Large intestine (tissue), 3 donors: ENCODE measurements at regions not wholly inside any gene's neighbourhood (a gene's known extent, or its start where the extent isn't known, plus 50 kb on each side); places are given as distances from the start of the nearest gene placed in this dataset.

Source experiments
- DNase-seq, 2 donors: peaks; one replicate each; pipeline versions ENCODE4 v3.0.0 to v3.0.0-alpha.2; 2013
- H3K27ac ChIP-seq: one replicate; pipeline ENCODE4 v1.5.1; 2013; ENCODE audit warnings: low read length
- H3K27me3 ChIP-seq: 2 replicates; pipeline ENCODE4 v1.6.1; 2013; ENCODE audit warnings: low read length; ENCODE audit not compliant: control insufficient read depth, insufficient read depth
- H3K36me3 ChIP-seq: 2 replicates; pipeline ENCODE4 v1.6.1; 2013; ENCODE audit warnings: low read length; ENCODE audit not compliant: control insufficient read depth, insufficient read depth
- H3K4me1 ChIP-seq: one replicate; pipeline ENCODE4 v1.6.1; 2013; ENCODE audit warnings: low read length; ENCODE audit not compliant: control insufficient read depth, insufficient read depth
- H3K4me3 ChIP-seq: one replicate; pipeline ENCODE4 v1.5.1; 2013; ENCODE audit warnings: low read length
- H3K9me3 ChIP-seq: one replicate; pipeline ENCODE4 v1.6.1; 2013; ENCODE audit warnings: mild to moderate bottlenecking, low read depth, low read length, moderate library complexity; ENCODE audit not compliant: control insufficient read depth
- WGBS: methylation state at CpG from one replicate; pipeline ENCODE4 v1.1.5; 2013; ENCODE audit warnings: low lambda C conversion rate; ENCODE audit not compliant: insufficient coverage; 5-methylcytosine and 5-hydroxymethylcytosine counted together

DNA sequence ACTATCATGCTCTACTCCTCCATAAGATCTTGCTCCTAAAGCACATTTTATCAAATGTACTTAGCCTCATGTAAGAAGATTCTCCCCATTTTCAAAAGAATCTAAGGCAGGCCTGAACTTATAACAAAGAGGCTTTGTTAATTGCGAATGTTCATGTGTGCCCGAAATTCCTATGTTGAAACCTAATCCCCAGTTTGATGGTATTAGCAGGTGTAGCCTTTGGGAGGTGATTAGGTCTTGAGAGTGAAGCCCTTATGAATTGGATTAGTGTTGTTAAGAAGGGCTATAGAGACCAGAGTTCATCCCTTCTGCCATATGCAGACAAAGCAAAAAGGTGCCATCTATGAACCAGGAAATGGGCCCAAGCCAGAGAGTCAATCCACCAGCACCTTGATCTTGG is 234.5 kb downstream of the PAX3 start:
- Histone ChIP-seq H3K4me3 (no peak overlapping the region), H3K27ac (no peak overlapping the region), H3K36me3 (no peaks in the 10 kb centered on the region), H3K9me3 (no peaks in the 10 kb centered on the region), H3K27me3 (peaks cover 4% of the 10 kb centered on the region), H3K4me1 (no peaks in the 10 kb centered on the region)
- DNase-seq = no peak
- WGBS = no CpG with 5 or more reads among the region's 2 CpGs

DNA sequence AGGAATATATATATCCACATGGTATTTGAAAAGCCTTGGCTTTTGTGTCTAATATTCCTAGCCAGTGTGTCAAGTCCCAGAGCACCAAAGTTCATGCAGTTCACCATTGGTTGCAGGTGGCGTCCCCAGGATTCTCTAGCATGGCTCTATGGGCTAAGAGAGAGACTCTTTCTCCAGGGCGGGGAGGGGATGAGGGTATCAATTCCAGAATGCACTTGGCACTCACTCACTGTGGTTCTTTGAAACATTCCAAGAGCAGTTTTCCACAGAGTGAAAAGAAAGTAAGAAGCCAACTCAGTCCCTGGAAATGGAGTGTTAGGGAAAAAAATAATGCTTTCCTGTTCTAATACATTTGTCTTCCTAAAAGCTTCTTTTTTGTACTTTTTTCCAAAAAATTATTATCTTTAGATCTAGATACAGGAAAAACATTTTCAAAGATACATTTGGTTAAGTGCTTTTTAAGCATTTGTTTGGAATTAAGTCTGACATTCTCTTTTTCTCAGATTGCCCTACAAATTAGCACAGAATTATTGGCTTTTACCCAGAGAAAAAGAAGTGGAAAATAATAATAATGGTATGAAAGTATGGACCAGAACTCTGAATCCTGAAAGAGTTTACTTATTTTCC is 239.9 kb downstream of the PAX3 start:
- Histone ChIP-seq H3K4me1 (no peaks in the 10 kb centered on the region), H3K9me3 (no peaks in the 10 kb centered on the region), H3K36me3 (no peaks in the 10 kb centered on the region), H3K4me3 (no peak overlapping the region), H3K27ac (no peak overlapping the region), H3K27me3 (peaks cover 26% of the 10 kb centered on the region)
- no peak for DNase-seq
- no CpG with 5 or more reads among the region's 2 CpGs for WGBS

DNA sequence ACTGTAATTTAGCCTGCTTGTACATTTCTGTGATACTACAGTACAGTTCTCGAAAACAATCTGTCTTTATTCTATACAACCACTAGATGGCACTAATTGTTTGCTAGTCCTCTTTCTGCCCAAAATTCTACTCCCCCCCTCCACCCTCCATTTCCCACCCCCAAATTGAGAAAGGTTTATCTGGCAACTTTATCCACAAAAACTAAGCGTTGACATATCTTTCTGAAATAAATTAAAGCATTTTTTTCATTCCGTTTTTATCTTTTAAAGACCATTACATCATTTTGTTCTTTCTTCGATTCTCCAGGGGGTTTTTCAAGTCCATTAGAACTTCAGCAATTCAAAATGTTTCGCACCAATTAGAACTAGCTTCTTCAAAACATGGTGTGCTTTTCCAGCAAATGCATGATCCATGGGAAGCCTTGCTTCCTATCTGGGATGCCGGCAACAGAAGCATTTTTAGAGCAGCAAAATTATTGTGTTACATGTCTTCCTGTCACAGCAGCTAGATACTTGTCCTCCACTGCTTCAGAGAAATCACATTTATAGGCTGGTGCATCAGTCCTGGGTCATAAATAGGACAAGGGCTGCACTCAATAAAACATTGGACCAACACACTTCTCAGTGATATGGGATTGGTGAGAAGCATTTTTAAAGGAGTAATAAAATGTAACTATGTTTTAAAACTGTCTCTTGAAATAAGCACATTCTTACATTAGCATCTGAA is 241.3 kb downstream of the PAX3 start:
- Histone ChIP-seq H3K9me3 (no peaks in the 10 kb centered on the region), H3K27me3 (peaks cover 33% of the 10 kb centered on the region), H3K4me1 (no peaks in the 10 kb centered on the region), H3K36me3 (no peaks in the 10 kb centered on the region), H3K4me3 (no peak overlapping the region), H3K27ac (no peak overlapping the region)
- 25% methylated on average over 5 of the region's 6 CpGs for WGBS
- no peak for DNase-seq

DNA sequence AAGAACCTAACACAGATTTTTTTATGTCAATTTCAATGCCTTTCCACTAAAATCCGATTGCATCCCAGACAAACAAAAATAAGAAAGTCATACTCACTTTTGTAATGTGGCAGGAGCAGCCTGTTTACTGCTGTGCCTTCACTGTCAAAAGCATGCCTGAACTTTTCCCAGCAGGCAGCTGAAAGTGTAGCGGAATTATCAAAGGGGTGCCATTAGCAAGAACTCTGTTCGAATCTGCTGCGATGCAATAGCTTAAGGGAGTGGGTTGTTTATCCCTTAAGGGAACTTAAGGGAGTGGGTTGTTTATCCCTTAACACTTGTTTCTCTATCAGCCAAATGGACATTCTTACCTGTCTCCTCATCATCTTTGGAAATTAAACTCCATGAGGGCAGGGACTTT is 243.5 kb downstream of the PAX3 start:
- Histone ChIP-seq H3K36me3 (no peaks in the 10 kb centered on the region), H3K27me3 (peaks cover 38% of the 10 kb centered on the region), H3K27ac (no peak overlapping the region), H3K4me3 (no peak overlapping the region), H3K9me3 (no peaks in the 10 kb centered on the region), H3K4me1 (no peaks in the 10 kb centered on the region)
- WGBS = no CpG with 5 or more reads among the region's 4 CpGs
- DNase-seq = no peak

DNA sequence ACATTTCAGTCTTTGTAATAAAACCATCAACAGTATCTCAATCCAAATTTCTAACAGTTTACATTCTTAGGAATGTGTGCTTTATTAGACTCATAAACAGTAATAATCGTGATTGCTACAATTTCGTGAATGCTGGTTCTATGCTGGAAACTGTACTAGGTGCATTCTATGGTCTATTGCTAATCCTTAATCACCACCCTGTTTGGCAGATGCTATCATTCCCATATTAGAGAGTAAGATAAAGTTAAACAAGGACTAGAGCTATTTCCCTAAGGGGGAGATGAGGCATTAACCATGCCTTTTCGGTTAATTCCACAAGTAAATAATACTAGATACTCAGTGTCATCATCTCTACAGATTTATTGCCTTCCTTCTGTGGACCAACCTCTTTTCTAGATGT is 244.0 kb downstream of the PAX3 start:
- peaks cover 37% of the 10 kb centered on the region for H3K27me3 ChIP-seq

DNA sequence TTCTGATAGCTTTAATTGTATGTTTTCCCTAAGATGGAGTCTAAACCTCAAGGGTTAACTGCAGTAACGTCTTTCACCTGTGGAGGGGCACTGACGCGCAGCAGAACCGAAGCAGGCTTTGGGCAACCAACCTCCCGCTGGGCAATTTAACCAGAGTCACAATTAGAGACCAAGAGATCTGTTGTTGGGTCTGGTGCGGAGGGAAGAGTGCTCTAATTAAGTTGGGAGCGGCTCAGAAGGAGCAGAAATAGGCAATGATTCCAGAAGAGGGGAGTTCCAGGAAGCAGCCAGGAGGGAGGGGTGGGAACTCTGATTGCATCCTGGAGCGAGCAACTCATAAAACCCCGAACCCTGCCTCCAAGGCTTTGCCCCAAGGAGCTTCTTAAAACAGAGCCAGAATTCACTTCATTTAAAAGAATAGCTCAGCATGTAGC is 245.8 kb downstream of the PAX3 start:
- Histone ChIP-seq H3K27me3 (peaks cover 27% of the 10 kb centered on the region), H3K27ac (no peak overlapping the region), H3K4me1 (no peaks in the 10 kb centered on the region), H3K4me3 (no peak overlapping the region), H3K9me3 (no peaks in the 10 kb centered on the region), H3K36me3 (no peaks in the 10 kb centered on the region)
- DNase-seq = no peak
- WGBS = no CpG with 5 or more reads among the region's 9 CpGs

More for the DNA sequence above, 244.0 kb downstream of the PAX3 start:
- H3K27ac ChIP-seq = no peak overlapping the region
- no peak for DNase-seq
- no peaks in the 10 kb centered on the region for H3K36me3 ChIP-seq
- no peaks in the 10 kb centered on the region for H3K4me1 ChIP-seq
- WGBS = 12% methylated on average over 3 of the region's 3 CpGs
- H3K9me3 ChIP-seq = no peaks in the 10 kb centered on the region
- no peak overlapping the region for H3K4me3 ChIP-seq

DNA sequence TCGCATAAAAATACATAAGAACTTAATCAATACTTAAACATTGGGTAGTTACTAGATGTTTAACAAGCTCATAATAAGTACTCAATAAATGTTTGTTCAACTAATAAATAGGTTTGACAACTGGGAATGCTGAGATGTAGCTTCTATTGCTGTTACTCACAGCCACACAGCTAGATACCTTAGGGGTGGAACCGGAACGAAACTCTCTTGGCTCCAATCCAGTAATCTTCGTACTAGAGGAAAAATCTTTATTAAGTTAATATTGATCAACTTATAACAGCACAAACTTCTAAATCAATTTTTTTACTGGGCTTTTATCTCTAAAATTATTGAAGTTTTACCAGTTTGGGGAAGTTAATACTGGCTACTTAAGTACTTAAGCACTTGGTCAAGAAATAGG is 247.8 kb downstream of the PAX3 start:
- DNase-seq = no peak
- Histone ChIP-seq H3K36me3 (no peaks in the 10 kb centered on the region), H3K4me1 (no peaks in the 10 kb centered on the region), H3K9me3 (no peaks in the 10 kb centered on the region), H3K27ac (no peak overlapping the region), H3K27me3 (peaks cover 20% of the 10 kb centered on the region), H3K4me3 (no peak overlapping the region)
- 60% methylated on average over 1 of the region's 4 CpGs for WGBS

DNA sequence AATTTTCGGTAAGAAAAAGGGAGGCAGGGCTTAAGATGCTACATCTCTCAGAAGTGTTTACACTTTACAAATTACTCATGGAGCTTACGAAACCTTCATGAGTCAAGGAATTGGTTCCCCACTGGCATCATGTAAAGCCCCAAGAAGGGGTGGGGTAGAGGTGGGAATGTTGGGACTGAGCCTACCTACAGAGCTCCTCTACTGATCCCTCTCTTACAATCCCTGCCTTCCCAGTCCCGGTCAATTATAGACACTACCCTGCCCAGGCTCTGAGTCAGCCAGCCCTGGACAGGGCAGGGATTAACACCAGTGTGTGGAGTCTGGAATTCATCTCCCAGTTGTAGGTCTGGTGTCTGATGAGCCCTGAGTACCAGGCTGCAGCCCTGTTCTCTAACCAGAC is 248.9 kb downstream of the PAX3 start:
- no peak overlapping the region for H3K4me3 ChIP-seq
- no peaks in the 10 kb centered on the region for H3K9me3 ChIP-seq
- peaks cover 15% of the 10 kb centered on the region for H3K27me3 ChIP-seq
- 100% methylated on average over 1 of the region's 3 CpGs for WGBS
- H3K36me3 ChIP-seq = no peaks in the 10 kb centered on the region
- no peak overlapping the region for H3K27ac ChIP-seq
- no peak for DNase-seq
- H3K4me1 ChIP-seq = no peaks in the 10 kb centered on the region

DNA sequence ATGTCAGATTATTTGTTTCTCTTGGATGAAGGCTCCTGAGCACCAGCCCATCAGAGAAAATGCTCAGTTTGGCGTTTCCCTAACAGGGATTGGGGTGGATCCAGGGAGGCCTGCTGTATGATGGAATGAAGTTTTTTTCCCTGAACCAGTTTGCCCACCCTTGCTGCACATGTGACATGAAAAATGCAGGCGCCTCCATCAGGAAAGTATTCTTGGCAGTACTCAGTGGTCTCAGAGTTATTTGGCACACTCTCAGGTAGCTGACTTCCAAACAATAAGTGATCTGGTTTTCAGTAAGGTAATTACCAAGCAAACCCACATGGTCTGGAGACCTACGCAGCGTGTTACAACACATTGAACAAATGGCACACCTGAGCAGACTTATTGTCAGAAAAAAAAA is 254.9 kb downstream of the PAX3 start:
- H3K4me3 ChIP-seq = no peak overlapping the region
- H3K27ac ChIP-seq = no peak overlapping the region
- H3K4me1 ChIP-seq = no peaks in the 10 kb centered on the region
- H3K9me3 ChIP-seq = no peaks in the 10 kb centered on the region
- peaks cover 3% of the 10 kb centered on the region for H3K27me3 ChIP-seq
- DNase-seq = no peak
- no peaks in the 10 kb centered on the region for H3K36me3 ChIP-seq
- 40% methylated on average over 1 of the region's 4 CpGs for WGBS

DNA sequence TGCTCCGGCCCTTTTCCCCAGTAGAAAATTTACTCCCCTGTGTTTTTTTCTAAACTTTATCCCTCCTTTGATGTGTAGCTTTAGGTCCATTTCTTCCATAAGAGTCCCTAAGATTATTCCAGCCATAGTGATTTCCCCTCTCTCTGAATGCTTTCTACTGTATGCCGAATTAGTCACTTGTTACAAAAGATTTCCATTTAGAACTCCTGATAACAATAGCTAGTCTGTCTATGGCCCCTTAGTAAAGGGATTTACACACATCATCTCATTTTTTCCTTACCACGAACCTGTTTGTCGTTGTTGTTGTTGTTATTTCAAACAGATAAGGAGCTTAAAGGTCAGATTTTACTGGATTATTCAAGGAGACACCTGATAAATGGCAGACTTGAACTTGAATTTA is 256.1 kb downstream of the PAX3 start:
- Histone ChIP-seq H3K9me3 (no peaks in the 10 kb centered on the region), H3K36me3 (no peaks in the 10 kb centered on the region), H3K4me3 (no peak overlapping the region), H3K4me1 (no peaks in the 10 kb centered on the region), H3K27me3 (peaks cover 3% of the 10 kb centered on the region), H3K27ac (no peak overlapping the region)
- no peak for DNase-seq
- 65% methylated on average over 3 of the region's 4 CpGs for WGBS

DNA sequence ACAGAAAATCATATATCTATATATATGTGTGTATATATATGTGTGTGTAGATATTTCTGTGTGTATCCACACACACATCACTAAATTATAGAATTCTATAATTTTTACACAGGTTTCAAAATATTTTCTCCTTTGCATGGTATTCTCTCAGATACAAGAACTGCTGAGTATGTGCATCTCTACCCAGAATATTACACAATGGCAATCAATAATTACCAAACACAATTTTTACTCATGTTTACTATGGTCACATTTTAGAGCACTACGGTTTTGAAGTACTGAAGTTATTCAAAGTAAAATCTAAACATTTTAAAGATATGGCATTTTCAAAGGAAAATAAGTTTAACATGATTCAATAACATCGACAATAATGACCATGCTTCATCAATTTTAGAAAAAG is 258.5 kb downstream of the PAX3 start:
- no peak for DNase-seq
- 100% methylated on average over 2 of the region's 2 CpGs for WGBS
- Histone ChIP-seq H3K27ac (no peak overlapping the region), H3K4me1 (no peaks in the 10 kb centered on the region), H3K9me3 (no peaks in the 10 kb centered on the region), H3K27me3 (peaks cover 3% of the 10 kb centered on the region), H3K4me3 (no peak overlapping the region), H3K36me3 (no peaks in the 10 kb centered on the region)
